SK-N-SH treated with all-trans-retinoic acid at 6 μM for 48 hours (cell line): ENCODE measurements at regions not wholly inside any gene's neighbourhood (a gene's known extent, or its start where the extent isn't known, plus 50 kb on each side); places are given as distances from the start of the nearest gene placed in this dataset.

Source experiments
- ARNTL ChIP-seq: fragments of 450-650 bp; formaldehyde crosslinking; IDR thresholded peaks from 2 replicates; pipeline ENCODE4 v1.5.0; 2020; ENCODE audit warnings: low read depth, mild to moderate bottlenecking, moderate library complexity, borderline replicate concordance
- BACH2 ChIP-seq: fragments of 250-450 bp; sonication (Bioruptor Pico); IDR thresholded peaks from 2 replicates; pipeline ENCODE4 v1.9.0; 2021; ENCODE audit warnings: mild to moderate bottlenecking, borderline replicate concordance
- ESRRG ChIP-seq: fragments of 250-450 bp; sonication (Bioruptor Pico); IDR thresholded peaks from 2 replicates; pipeline ENCODE4 v1.6.1; 2021; ENCODE audit warnings: mild to moderate bottlenecking
- ISL1 ChIP-seq: fragments of 250-450 bp; sonication (Bioruptor Pico); IDR thresholded peaks from 2 replicates; pipeline ENCODE4 v2.1.2; 2022; ENCODE audit warnings: mild to moderate bottlenecking, moderate library complexity
- TOX ChIP-seq: fragments of 250-450 bp; sonication (Bioruptor Pico); IDR thresholded peaks from 2 replicates; pipeline ENCODE4 v1.8.0; 2021; ENCODE audit warnings: mild to moderate bottlenecking, moderate library complexity, borderline replicate concordance
- ZNF565 ChIP-seq: fragments of 450-650 bp; formaldehyde crosslinking; conservative IDR thresholded peaks from 2 replicates; pipeline ENCODE4 v1.5.0; 2020; ENCODE audit warnings: low read depth, mild to moderate bottlenecking, moderate library complexity
- TF ChIP-seq, protein P1 (sequence below): fragments of 250-450 bp; sonication (Bioruptor Pico); IDR thresholded peaks from 2 replicates; pipeline ENCODE4 v1.5.1; 2021; ENCODE audit warnings: mild to moderate bottlenecking, moderate library complexity
- TF ChIP-seq, protein P2 (sequence below): fragments of 250-450 bp; sonication (Bioruptor Pico); IDR thresholded peaks from 2 replicates; pipeline ENCODE4 v1.8.0; 2020; ENCODE audit warnings: mild to moderate bottlenecking, moderate library complexity, borderline replicate concordance
- TF ChIP-seq, protein P3 (sequence below): fragments of 250-450 bp; sonication (Bioruptor Pico); IDR thresholded peaks from 2 replicates; pipeline ENCODE4 v1.5.0; 2020; ENCODE audit warnings: mild to moderate bottlenecking, moderate library complexity
- TF ChIP-seq, protein P4 (sequence below): fragments of 250-450 bp; sonication (Bioruptor Pico); IDR thresholded peaks from 2 replicates; pipeline ENCODE4 v1.8.0; 2021; ENCODE audit warnings: low read depth, mild to moderate bottlenecking, moderate library complexity, borderline replicate concordance

DNA sequence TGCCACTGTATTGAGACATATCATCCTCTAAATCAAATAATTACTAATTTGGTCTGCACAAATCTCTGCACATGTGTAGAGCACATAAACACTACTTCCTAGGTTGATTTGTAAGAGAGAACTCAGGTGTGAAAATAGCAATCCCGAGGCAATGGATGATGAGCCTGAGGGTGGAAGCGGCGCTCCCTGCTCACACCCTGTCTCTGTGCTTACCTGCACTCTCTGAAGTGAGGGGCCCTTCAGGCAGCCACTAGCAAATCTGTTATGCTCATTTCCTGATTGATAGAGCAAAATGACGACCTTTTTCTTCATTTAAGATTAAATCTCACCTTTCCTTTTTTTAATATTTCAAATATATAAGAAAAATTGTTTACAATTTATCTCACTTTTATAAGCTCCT, 1995.7 kb upstream of the AGA start:
- TF ChIP-seq ESRRG (CRISPR knock-in tag): no peak
- no peak for TF ChIP-seq BACH2
- TF ChIP-seq ISL1: no peak
- TF ChIP-seq, protein P1, sequence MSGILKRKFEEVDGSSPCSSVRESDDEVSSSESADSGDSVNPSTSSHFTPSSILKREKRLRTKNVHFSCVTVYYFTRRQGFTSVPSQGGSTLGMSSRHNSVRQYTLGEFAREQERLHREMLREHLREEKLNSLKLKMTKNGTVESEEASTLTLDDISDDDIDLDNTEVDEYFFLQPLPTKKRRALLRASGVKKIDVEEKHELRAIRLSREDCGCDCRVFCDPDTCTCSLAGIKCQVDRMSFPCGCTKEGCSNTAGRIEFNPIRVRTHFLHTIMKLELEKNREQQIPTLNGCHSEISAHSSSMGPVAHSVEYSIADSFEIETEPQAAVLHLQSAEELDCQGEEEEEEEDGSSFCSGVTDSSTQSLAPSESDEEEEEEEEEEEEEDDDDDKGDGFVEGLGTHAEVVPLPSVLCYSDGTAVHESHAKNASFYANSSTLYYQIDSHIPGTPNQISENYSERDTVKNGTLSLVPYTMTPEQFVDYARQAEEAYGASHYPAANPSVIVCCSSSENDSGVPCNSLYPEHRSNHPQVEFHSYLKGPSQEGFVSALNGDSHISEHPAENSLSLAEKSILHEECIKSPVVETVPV (CRISPR knock-in tag): no peak
- TF ChIP-seq, protein P2, sequence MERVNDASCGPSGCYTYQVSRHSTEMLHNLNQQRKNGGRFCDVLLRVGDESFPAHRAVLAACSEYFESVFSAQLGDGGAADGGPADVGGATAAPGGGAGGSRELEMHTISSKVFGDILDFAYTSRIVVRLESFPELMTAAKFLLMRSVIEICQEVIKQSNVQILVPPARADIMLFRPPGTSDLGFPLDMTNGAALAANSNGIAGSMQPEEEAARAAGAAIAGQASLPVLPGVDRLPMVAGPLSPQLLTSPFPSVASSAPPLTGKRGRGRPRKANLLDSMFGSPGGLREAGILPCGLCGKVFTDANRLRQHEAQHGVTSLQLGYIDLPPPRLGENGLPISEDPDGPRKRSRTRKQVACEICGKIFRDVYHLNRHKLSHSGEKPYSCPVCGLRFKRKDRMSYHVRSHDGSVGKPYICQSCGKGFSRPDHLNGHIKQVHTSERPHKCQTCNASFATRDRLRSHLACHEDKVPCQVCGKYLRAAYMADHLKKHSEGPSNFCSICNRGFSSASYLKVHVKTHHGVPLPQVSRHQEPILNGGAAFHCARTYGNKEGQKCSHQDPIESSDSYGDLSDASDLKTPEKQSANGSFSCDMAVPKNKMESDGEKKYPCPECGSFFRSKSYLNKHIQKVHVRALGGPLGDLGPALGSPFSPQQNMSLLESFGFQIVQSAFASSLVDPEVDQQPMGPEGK (CRISPR knock-in tag): no peak
- TF ChIP-seq ZNF565 (CRISPR knock-in tag): no peak
- TF ChIP-seq, protein P3, sequence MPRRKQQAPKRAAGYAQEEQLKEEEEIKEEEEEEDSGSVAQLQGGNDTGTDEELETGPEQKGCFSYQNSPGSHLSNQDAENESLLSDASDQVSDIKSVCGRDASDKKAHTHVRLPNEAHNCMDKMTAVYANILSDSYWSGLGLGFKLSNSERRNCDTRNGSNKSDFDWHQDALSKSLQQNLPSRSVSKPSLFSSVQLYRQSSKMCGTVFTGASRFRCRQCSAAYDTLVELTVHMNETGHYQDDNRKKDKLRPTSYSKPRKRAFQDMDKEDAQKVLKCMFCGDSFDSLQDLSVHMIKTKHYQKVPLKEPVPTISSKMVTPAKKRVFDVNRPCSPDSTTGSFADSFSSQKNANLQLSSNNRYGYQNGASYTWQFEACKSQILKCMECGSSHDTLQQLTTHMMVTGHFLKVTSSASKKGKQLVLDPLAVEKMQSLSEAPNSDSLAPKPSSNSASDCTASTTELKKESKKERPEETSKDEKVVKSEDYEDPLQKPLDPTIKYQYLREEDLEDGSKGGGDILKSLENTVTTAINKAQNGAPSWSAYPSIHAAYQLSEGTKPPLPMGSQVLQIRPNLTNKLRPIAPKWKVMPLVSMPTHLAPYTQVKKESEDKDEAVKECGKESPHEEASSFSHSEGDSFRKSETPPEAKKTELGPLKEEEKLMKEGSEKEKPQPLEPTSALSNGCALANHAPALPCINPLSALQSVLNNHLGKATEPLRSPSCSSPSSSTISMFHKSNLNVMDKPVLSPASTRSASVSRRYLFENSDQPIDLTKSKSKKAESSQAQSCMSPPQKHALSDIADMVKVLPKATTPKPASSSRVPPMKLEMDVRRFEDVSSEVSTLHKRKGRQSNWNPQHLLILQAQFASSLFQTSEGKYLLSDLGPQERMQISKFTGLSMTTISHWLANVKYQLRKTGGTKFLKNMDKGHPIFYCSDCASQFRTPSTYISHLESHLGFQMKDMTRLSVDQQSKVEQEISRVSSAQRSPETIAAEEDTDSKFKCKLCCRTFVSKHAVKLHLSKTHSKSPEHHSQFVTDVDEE: no peak
- no peak for TF ChIP-seq ARNTL
- TF ChIP-seq TOX (CRISPR knock-in tag): no peak
- TF ChIP-seq, protein P4, sequence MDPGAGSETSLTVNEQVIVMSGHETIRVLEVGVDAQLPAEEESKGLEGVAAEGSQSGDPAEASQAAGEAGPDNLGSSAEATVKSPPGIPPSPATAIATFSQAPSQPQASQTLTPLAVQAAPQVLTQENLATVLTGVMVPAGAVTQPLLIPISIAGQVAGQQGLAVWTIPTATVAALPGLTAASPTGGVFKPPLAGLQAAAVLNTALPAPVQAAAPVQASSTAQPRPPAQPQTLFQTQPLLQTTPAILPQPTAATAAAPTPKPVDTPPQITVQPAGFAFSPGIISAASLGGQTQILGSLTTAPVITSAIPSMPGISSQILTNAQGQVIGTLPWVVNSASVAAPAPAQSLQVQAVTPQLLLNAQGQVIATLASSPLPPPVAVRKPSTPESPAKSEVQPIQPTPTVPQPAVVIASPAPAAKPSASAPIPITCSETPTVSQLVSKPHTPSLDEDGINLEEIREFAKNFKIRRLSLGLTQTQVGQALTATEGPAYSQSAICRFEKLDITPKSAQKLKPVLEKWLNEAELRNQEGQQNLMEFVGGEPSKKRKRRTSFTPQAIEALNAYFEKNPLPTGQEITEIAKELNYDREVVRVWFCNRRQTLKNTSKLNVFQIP (CRISPR knock-in tag): no peak
